ENCODE measurements at regions not wholly inside any gene's neighbourhood (a gene's known extent, or its start where the extent isn't known, plus 50 kb on each side); places are given as distances from the start of the nearest gene placed in this dataset.

- TF ChIP-seq TAF1 (conservative IDR thresholded peaks at IDR 0.05) = no peak
- TF ChIP-seq, protein P1, sequence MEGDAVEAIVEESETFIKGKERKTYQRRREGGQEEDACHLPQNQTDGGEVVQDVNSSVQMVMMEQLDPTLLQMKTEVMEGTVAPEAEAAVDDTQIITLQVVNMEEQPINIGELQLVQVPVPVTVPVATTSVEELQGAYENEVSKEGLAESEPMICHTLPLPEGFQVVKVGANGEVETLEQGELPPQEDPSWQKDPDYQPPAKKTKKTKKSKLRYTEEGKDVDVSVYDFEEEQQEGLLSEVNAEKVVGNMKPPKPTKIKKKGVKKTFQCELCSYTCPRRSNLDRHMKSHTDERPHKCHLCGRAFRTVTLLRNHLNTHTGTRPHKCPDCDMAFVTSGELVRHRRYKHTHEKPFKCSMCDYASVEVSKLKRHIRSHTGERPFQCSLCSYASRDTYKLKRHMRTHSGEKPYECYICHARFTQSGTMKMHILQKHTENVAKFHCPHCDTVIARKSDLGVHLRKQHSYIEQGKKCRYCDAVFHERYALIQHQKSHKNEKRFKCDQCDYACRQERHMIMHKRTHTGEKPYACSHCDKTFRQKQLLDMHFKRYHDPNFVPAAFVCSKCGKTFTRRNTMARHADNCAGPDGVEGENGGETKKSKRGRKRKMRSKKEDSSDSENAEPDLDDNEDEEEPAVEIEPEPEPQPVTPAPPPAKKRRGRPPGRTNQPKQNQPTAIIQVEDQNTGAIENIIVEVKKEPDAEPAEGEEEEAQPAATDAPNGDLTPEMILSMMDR (IDR thresholded peaks at IDR 0.05; ENCODE audit: low read depth, low read length, missing input control) = no peak
- TF ChIP-seq YY1 (IDR thresholded peaks at IDR 0.05) = no peak
- TF ChIP-seq, protein P2, sequence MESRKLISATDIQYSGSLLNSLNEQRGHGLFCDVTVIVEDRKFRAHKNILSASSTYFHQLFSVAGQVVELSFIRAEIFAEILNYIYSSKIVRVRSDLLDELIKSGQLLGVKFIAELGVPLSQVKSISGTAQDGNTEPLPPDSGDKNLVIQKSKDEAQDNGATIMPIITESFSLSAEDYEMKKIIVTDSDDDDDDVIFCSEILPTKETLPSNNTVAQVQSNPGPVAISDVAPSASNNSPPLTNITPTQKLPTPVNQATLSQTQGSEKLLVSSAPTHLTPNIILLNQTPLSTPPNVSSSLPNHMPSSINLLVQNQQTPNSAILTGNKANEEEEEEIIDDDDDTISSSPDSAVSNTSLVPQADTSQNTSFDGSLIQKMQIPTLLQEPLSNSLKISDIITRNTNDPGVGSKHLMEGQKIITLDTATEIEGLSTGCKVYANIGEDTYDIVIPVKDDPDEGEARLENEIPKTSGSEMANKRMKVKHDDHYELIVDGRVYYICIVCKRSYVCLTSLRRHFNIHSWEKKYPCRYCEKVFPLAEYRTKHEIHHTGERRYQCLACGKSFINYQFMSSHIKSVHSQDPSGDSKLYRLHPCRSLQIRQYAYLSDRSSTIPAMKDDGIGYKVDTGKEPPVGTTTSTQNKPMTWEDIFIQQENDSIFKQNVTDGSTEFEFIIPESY (IDR thresholded peaks at IDR 0.05) = no peak
Observed at GRCh38 chr12:58140395-58140794, 199.0 kb downstream of the ATP23 start.

All from liver (tissue), 3 donors.